Psoas muscle (tissue), 7 donors: ENCODE measurements at regions not wholly inside any gene's neighbourhood (a gene's known extent, or its start where the extent isn't known, plus 50 kb on each side); places are given as distances from the start of the nearest gene placed in this dataset.

ENCODE experiments used
- ATAC-seq, 4 donors: fragments of 200-7000 bp; cut with Tn5 transposase; one replicate each; pipeline ENCODE4 v1.9.1; 2020; ENCODE audit warnings: moderate library complexity in 3 of 4, mild to moderate bottlenecking in 2 of 4
- DNase-seq, 2 donors: peaks; one replicate each; pipeline ENCODE4 v3.0.0-alpha.2; 2020
- H3K27ac ChIP-seq: fragments of 200-600 bp; one replicate; pipeline ENCODE4 v1.8.0; 2022
- H3K27me3 ChIP-seq, 3 donors: fragments of 200-600 bp in 1 of 3; one replicate each; pipeline versions ENCODE4 v1.6.1 to v1.8.0; 2013 to 2022; ENCODE audit warnings: low read length in 2 of 3, mild to moderate bottlenecking in 2 of 3, moderate library complexity in 1 of 3; ENCODE audit not compliant: insufficient read depth in 3 of 3
- H3K36me3 ChIP-seq, 2 donors: fragments of 200-600 bp in 1 of 2; one replicate each; pipeline versions ENCODE4 v1.6.1 to v1.8.0; 2013 to 2022; ENCODE audit warnings: low read depth in 1 of 2, mild to moderate bottlenecking in 1 of 2, moderate library complexity in 1 of 2; ENCODE audit not compliant: insufficient read depth in 1 of 2
- H3K4me1 ChIP-seq: fragments of 200-600 bp; one replicate; pipeline ENCODE4 v1.8.0; 2022
- H3K4me3 ChIP-seq: fragments of 200-600 bp; one replicate; pipeline ENCODE4 v1.8.0; 2022; ENCODE audit warnings: mild to moderate bottlenecking
- H3K9me3 ChIP-seq: fragments of 200-600 bp; one replicate; pipeline ENCODE4 v1.8.0; 2022
- CTCF ChIP-seq: fragments of 200-600 bp; IDR thresholded peaks from one replicate; pipeline ENCODE4 v1.8.0; 2022; ENCODE audit warnings: antibody characterized with exemption
- WGBS, 3 donors: extraction: QIAGEN DNeasy Blood & Tissue Kit; methylation state at CpG; one replicate each; pipeline versions ENCODE4 v1.1.6 to v1.1.7; 2013; 5-methylcytosine and 5-hydroxymethylcytosine counted together
- intact Hi-C, 2 donors: fragments of 100-400 bp; cut with DNase I; formaldehyde crosslinking; loops; one replicate each; pipeline versions ENCODE4 v1.11.0 to v1.14.2; 2022
- donor health status: healthy with polysubstance abuse.
- donor health status: DM: no; HTN: no; CAD: no; lungs with moderate emphysema.
- donor health status: Bipolar disorder and iron deficiency.
- donor health status: healthy.
- donor health status: DM: yes; HTN: yes; CAD: no.
- donor health status: DM: no; HTN: no; CAD: no.
- donor health status: DM: yes; HTN: yes; CAD: no.

DNA sequence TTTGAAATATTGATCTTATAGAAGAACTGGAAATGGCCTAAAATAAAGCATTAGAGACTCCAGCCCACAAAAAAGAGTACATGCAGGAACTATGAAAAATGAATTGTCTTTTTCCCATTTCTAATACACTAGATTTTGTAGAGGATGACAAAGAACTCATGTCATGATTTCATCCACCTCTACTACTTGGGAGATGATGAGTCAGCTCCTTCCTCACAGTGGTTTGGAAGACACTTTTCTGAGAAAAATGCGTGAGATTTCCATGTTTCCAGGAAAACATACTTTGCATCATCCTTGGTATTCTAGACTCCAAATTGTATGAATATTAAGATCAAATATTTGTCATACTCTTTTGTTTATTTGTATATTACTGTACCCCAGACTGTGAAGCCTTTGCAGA is 500.5 kb downstream of the FAM181B start:
- Histone ChIP-seq H3K36me3 (no peaks in the 10 kb centered on the region), H3K9me3 (no peaks in the 10 kb centered on the region), H3K27ac (no peak overlapping the region), H3K4me1 (no peaks in the 10 kb centered on the region), H3K4me3 (no peak overlapping the region), H3K27me3 (no peaks in the 10 kb centered on the region)
- ATAC-seq (no peak), DNase-seq (no peak)
- intact Hi-C loops: no loop called here
- no peak for TF ChIP-seq CTCF
- WGBS, 3 donors: 89 to 97% (median 92%) methylated on average over 1 of the region's 1 CpG

- no peaks in the 10 kb centered on the region for H3K4me1 ChIP-seq
- DNase-seq (no peak), ATAC-seq (no peak)
- no peaks in the 10 kb centered on the region for H3K27me3 ChIP-seq
- TF ChIP-seq CTCF: no peak
- no peaks in the 10 kb centered on the region for H3K9me3 ChIP-seq
- H3K36me3 ChIP-seq: no peaks in the 10 kb centered on the region
- intact Hi-C loops: no loop called here
- no peak overlapping the region for H3K4me3 ChIP-seq
- H3K27ac ChIP-seq: no peak overlapping the region
Measured at GRCh38 chr11:82229341-82229740, 504.3 kb downstream of the FAM181B start.

DNA sequence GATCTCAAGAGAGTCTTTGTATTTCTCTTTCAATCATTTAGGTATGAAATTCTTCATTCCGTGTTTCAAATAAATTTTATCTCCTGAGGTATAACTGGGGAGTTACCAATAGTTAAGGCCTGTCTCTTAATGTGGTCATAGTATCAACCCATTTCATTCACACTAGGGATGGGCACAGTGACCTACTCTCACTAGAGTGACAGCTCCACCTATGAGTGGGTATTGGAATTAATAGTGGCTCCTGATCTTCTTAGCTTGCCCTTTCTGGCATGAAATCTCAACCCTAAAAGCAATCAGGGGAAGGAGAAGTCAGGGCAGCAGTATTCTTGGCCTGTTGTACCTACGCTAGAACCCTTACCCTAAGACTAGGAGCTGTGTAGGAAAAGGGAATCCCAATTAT is 507.7 kb downstream of the FAM181B start:
- H3K27me3 ChIP-seq: no peaks in the 10 kb centered on the region
- ATAC-seq: no peak
- no peaks in the 10 kb centered on the region for H3K4me1 ChIP-seq
- H3K9me3 ChIP-seq: no peaks in the 10 kb centered on the region
- no peaks in the 10 kb centered on the region for H3K36me3 ChIP-seq
- H3K27ac ChIP-seq: no peak overlapping the region
- WGBS, 3 donors: 80 to 84% (median 84%) methylated on average over 2 of the region's 2 CpGs
- no peak for DNase-seq
- TF ChIP-seq CTCF: no peak
- H3K4me3 ChIP-seq: no peak overlapping the region
- intact Hi-C loops: no loop called here

GRCh38 chr11:82225502-82225901 is 508.2 kb downstream of the FAM181B start:
- intact Hi-C loops: no loop called here
- ATAC-seq: no peak

More at GRCh38 chr11:82225502-82225901, 508.2 kb downstream of the FAM181B start:
- WGBS, 3 donors: 77 to 85% (median 83%) methylated on average over 2 of the region's 2 CpGs
- no peak overlapping the region for H3K27ac ChIP-seq
- no peak for DNase-seq
- H3K27me3 ChIP-seq: no peaks in the 10 kb centered on the region
- no peaks in the 10 kb centered on the region for H3K4me1 ChIP-seq
- no peak for TF ChIP-seq CTCF
- no peaks in the 10 kb centered on the region for H3K36me3 ChIP-seq
- H3K9me3 ChIP-seq: no peaks in the 10 kb centered on the region
- no peak overlapping the region for H3K4me3 ChIP-seq
